Naive thymus-derived CD4-positive, alpha-beta T cell (primary cell): ENCODE measurements at regions not wholly inside any gene's neighbourhood (a gene's known extent, or its start where the extent isn't known, plus 50 kb on each side); places are given as distances from the start of the nearest gene placed in this dataset.

Experiments
- ATAC-seq: fragments of 150-1000 bp; cut with Tn5 transposase; 2 replicates; pipeline ENCODE4 v1.10.0; 2021; ENCODE audit warnings: mild to moderate bottlenecking, moderate library complexity
- CTCF ChIA-PET: fragments of 350-600 bp; sonication (Branson Sonifier 250); formaldehyde crosslinking; loops from one replicate; lab custom pipeline; 2021; ENCODE audit warnings: antibody characterized with exemption; lab: Charles Lee
- POLR2A ChIA-PET: fragments of 350-600 bp; sonication (Branson Sonifier 250); formaldehyde crosslinking; loops from one replicate; lab custom pipeline; 2021; ENCODE audit warnings: antibody characterized with exemption, inconsistent platforms; lab: Charles Lee
- DNase-seq, 9 donors: peaks; one replicate each; pipeline versions ENCODE4 v3.0.0 to v3.0.0-alpha.2; 2020 to 2022; ENCODE audit warnings: mixed read lengths in 1 of 9
- H3K27ac ChIP-seq: one replicate; pipeline ENCODE4 v1.7.0; 2013; ENCODE audit warnings: mild to moderate bottlenecking, low read depth, low read length, moderate library complexity
- H3K27me3 ChIP-seq, 2 donors: one replicate each; pipeline ENCODE4 v1.7.0; 2013; ENCODE audit warnings: low read length in 2 of 2, mild to moderate bottlenecking in 2 of 2, moderate library complexity in 2 of 2; ENCODE audit not compliant: control insufficient read depth in 2 of 2, insufficient read depth in 2 of 2
- H3K36me3 ChIP-seq, 3 experiments: 1 replicate in 2 of 3; 2 replicates in 1 of 3; pipeline ENCODE4 v1.7.0; 2013; ENCODE audit warnings: low read length in 3 of 3, mild to moderate bottlenecking in 3 of 3, moderate library complexity in 1 of 3; ENCODE audit not compliant: insufficient read depth in 3 of 3, control insufficient read depth in 2 of 3
- H3K4me1 ChIP-seq, 2 donors: one replicate each; pipeline ENCODE4 v1.7.0; 2013; ENCODE audit warnings: low read length in 2 of 2, mild to moderate bottlenecking in 2 of 2, moderate library complexity in 1 of 2; ENCODE audit not compliant: control insufficient read depth in 2 of 2, insufficient read depth in 2 of 2
- H3K4me3 ChIP-seq: 2 replicates; pipeline ENCODE4 v1.7.0; 2013; ENCODE audit warnings: mild to moderate bottlenecking, low read length
- H3K9me3 ChIP-seq, 3 experiments: 1 replicate in 2 of 3; 2 replicates in 1 of 3; pipeline ENCODE4 v1.7.0; 2013; ENCODE audit warnings: low read length in 3 of 3; ENCODE audit not compliant: control insufficient read depth in 2 of 3
- H3K27ac Mint-ChIP-seq, 9 donors: one replicate each; pipeline ENCODE4 v1.8.0; 2020 to 2022; ENCODE audit warnings: mixed read lengths in 9 of 9, mild to moderate bottlenecking in 8 of 9, moderate library complexity in 5 of 9, inconsistent platforms in 2 of 9
- H3K27me3 Mint-ChIP-seq, 5 donors: one replicate each; pipeline ENCODE4 v1.8.0; 2021 to 2022; ENCODE audit warnings: mixed read lengths in 5 of 5, mild to moderate bottlenecking in 1 of 5
- H3K36me3 Mint-ChIP-seq, 5 donors: one replicate each; pipeline ENCODE4 v1.8.0; 2020 to 2022; ENCODE audit warnings: mixed read lengths in 5 of 5, mild to moderate bottlenecking in 3 of 5, inconsistent platforms in 1 of 5
- H3K4me1 Mint-ChIP-seq, 7 donors: one replicate each; pipeline ENCODE4 v1.8.0; 2020 to 2022; ENCODE audit warnings: mixed read lengths in 7 of 7, mild to moderate bottlenecking in 3 of 7, inconsistent platforms in 1 of 7
- H3K4me3 Mint-ChIP-seq, 10 donors: one replicate each; pipeline ENCODE4 v1.8.0; 2020 to 2022; ENCODE audit warnings: mild to moderate bottlenecking in 10 of 10, mixed read lengths in 10 of 10, moderate library complexity in 6 of 10, inconsistent platforms in 2 of 10
- H3K9me3 Mint-ChIP-seq, 11 donors: one replicate each; pipeline ENCODE4 v1.8.0; 2020 to 2022; ENCODE audit warnings: mixed read lengths in 11 of 11, mild to moderate bottlenecking in 4 of 11, inconsistent platforms in 1 of 11, moderate library complexity in 1 of 11
- intact Hi-C, 2 donors: fragments of 100-400 bp; cut with micrococcal nuclease; formaldehyde crosslinking; loops; one replicate each; pipeline ENCODE4 v1.15.1; 2023

- Mint-ChIP-seq H3K4me3 (no peak overlapping the region), H3K36me3 (no peaks in the 10 kb centered on the region), H3K4me1 (no peaks in the 10 kb centered on the region), H3K27me3 (peaks cover 0 to 16% (median 4%) of the 10 kb centered on the region in 5 donors), H3K9me3 (no peaks in the 10 kb centered on the region), H3K27ac (no peak overlapping the region)
- Histone ChIP-seq H3K27me3 (no peaks in the 10 kb centered on the region), H3K9me3 (no peaks in the 10 kb centered on the region), H3K4me1 (no peaks in the 10 kb centered on the region), H3K36me3 (no peaks in the 10 kb centered on the region), H3K4me3 (no peak overlapping the region), H3K27ac (no peak overlapping the region)
- intact Hi-C loops: no loop called here
- CTCF ChIA-PET: no interaction called here
- no peak for DNase-seq
- POLR2A ChIA-PET: no interaction called here
- no peak for ATAC-seq
Observed at GRCh38 chr4:10753856-10754402, 69.4 kb upstream of the CLNK start.

DNA sequence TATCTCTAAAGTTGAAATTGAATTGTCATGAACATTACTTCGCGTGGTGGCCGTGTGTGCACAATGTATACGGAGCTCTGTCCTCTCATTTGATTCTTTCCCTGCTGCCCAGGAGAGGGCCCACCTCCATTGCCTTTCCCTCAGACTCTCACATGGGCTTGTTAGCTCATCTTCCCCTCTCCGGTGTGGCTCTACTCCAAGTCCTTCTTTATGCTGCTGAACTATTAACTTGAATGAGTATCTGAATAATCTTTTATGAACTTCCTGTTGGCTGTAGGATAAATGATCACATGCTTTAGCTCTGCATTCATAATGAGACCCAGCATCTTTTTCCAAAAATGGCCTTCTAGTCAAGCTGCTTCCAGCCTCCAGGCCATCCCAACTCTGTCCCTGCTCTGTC, 68.8 kb upstream of the CLNK start:
- Mint-ChIP-seq H3K27me3 (peaks cover 0 to 20% (median 4%) of the 10 kb centered on the region in 5 donors), H3K36me3 (peaks cover 0 to 1% (median 0%) of the 10 kb centered on the region in 5 donors), H3K4me3 (no peak overlapping the region), H3K27ac (no peak overlapping the region), H3K9me3 (peaks cover 0 to 3% (median 0%) of the 10 kb centered on the region in 11 donors), H3K4me1 (no peaks in the 10 kb centered on the region)
- Histone ChIP-seq H3K9me3 (no peaks in the 10 kb centered on the region), H3K4me1 (no peaks in the 10 kb centered on the region), H3K4me3 (no peak overlapping the region), H3K27me3 (no peaks in the 10 kb centered on the region), H3K36me3 (no peaks in the 10 kb centered on the region), H3K27ac (no peak overlapping the region)
- no peak for DNase-seq
- ChIA-PET CTCF (interaction anchor here (0.6 kb wide), 1 partner anchor 101 kb away, joined by 4 read pairs; no protein-coding TSS in a partner anchor), POLR2A (no interaction called here)
- intact Hi-C loops: no loop called here
- ATAC-seq: no peak

GRCh38 chr4:10750714-10751113, 66.1 kb upstream of the CLNK start:
- Mint-ChIP-seq H3K4me3 (no peak overlapping the region), H3K27ac (no peak overlapping the region), H3K36me3 (peaks cover 0 to 1% (median 0%) of the 10 kb centered on the region in 5 donors), H3K4me1 (no peaks in the 10 kb centered on the region), H3K9me3 (peaks cover 0 to 3% (median 0%) of the 10 kb centered on the region in 11 donors), H3K27me3 (peaks cover 0 to 20% (median 4%) of the 10 kb centered on the region in 5 donors)
- ATAC-seq (no peak), DNase-seq (no peak)
- Histone ChIP-seq H3K36me3 (no peaks in the 10 kb centered on the region), H3K4me3 (no peak overlapping the region), H3K9me3 (no peaks in the 10 kb centered on the region), H3K27ac (no peak overlapping the region), H3K4me1 (no peaks in the 10 kb centered on the region), H3K27me3 (no peaks in the 10 kb centered on the region)
- intact Hi-C loops: no loop called here
- POLR2A ChIA-PET: no interaction called here
- CTCF ChIA-PET: no interaction called here

- H3K9me3 Mint-ChIP-seq: peaks cover 0 to 3% (median 0%) of the 10 kb centered on the region in 11 donors
- H3K27ac Mint-ChIP-seq: no peak overlapping the region
- no peak overlapping the region for H3K4me3 Mint-ChIP-seq
- DNase-seq (no peak), ATAC-seq (no peak)
- CTCF ChIA-PET: interaction anchor here (0.5 kb wide), 1 partner anchor 741 kb away, joined by 3 read pairs; no protein-coding TSS in a partner anchor
- H3K4me1 Mint-ChIP-seq: no peaks in the 10 kb centered on the region
- Histone ChIP-seq H3K27me3 (no peaks in the 10 kb centered on the region), H3K4me3 (no peak overlapping the region), H3K9me3 (no peaks in the 10 kb centered on the region), H3K36me3 (no peaks in the 10 kb centered on the region), H3K27ac (no peak overlapping the region), H3K4me1 (no peaks in the 10 kb centered on the region)
- peaks cover 0 to 15% (median 0%) of the 10 kb centered on the region in 5 donors for H3K27me3 Mint-ChIP-seq
- H3K36me3 Mint-ChIP-seq: peaks cover 0 to 1% (median 0%) of the 10 kb centered on the region in 5 donors
- POLR2A ChIA-PET: no interaction called here
- intact Hi-C loops: no loop called here
Observed at GRCh38 chr4:10747186-10747585, 62.6 kb upstream of the CLNK start.

DNA sequence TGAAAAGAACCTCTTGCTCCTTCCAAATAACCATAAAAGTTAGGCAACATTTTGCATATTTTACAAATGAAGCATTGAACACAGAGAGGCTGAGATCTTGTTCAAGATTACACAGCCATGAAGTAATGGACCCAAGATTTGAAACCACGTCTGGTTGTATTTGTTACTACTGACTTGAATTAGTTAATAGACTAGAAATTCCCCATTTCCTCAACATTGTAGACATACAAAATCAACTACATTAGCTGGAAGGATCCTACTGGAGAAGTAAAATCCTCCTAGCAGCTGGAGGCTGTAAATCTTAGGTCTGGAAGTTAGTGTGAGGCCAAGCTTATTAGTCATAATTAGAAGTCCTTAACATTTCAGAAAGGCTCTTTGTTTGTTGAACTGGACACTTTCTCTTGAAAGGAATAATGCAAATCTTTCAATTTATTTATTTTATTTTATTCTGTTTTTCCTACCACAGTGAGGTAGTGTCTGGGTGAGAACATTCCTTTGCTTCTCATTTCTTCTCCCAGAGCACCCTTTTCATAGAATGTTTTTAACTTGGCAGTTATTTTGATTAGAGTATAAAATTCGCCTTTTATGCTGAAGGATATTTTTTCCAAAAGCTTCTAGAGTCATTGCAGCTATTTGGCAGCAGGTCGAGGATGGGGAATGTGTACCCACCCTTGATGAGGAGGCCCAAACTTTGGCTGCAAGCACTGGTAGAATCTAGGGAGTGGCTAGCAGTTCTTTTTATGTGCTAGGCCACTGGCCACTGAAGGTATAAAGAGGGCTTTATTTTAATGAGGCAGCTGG, 62.0 kb upstream of the CLNK start:
- ATAC-seq (no peak), DNase-seq (no peak)
- ChIA-PET CTCF (interaction anchor here (0.5 kb wide), 1 partner anchor 742 kb away, joined by 3 read pairs; no protein-coding TSS in a partner anchor), POLR2A (no interaction called here)
- peaks cover 0 to 3% (median 0%) of the 10 kb centered on the region in 11 donors for H3K9me3 Mint-ChIP-seq
- H3K27ac Mint-ChIP-seq: no peak overlapping the region
- no peaks in the 10 kb centered on the region for H3K4me1 ChIP-seq
- intact Hi-C loops: no loop called here
- H3K36me3 Mint-ChIP-seq: peaks cover 0 to 1% (median 0%) of the 10 kb centered on the region in 5 donors
- H3K4me3 ChIP-seq: no peak overlapping the region
- no peak overlapping the region for H3K4me3 Mint-ChIP-seq
- H3K9me3 ChIP-seq: no peaks in the 10 kb centered on the region
- H3K27me3 Mint-ChIP-seq: peaks cover 0 to 12% (median 0%) of the 10 kb centered on the region in 5 donors
- no peaks in the 10 kb centered on the region for H3K4me1 Mint-ChIP-seq
- no peaks in the 10 kb centered on the region for H3K36me3 ChIP-seq
- no peaks in the 10 kb centered on the region for H3K27me3 ChIP-seq
- H3K27ac ChIP-seq: no peak overlapping the region

GRCh38 chr4:10743357-10743756, 58.8 kb upstream of the CLNK start:
- DNase-seq (no peak), ATAC-seq (no peak)
- Mint-ChIP-seq H3K27me3 (peaks cover 0 to 6% (median 0%) of the 10 kb centered on the region in 5 donors), H3K27ac (no peak overlapping the region), H3K4me1 (peaks cover 0 to 7% (median 0%) of the 10 kb centered on the region in 7 donors), H3K9me3 (peaks cover 0 to 2% (median 0%) of the 10 kb centered on the region in 11 donors), H3K36me3 (peaks cover 0 to 2% (median 0%) of the 10 kb centered on the region in 5 donors), H3K4me3 (no peak overlapping the region)
- Histone ChIP-seq H3K27me3 (no peaks in the 10 kb centered on the region), H3K36me3 (no peaks in the 10 kb centered on the region), H3K9me3 (no peaks in the 10 kb centered on the region), H3K4me3 (no peak overlapping the region), H3K4me1 (no peaks in the 10 kb centered on the region), H3K27ac (no peak overlapping the region)
- intact Hi-C loops: no loop called here
- POLR2A ChIA-PET: no interaction called here
- CTCF ChIA-PET: no interaction called here
